ENCODE measurements at regions not wholly inside any gene's neighbourhood (a gene's known extent, or its start where the extent isn't known, plus 50 kb on each side); places are given as distances from the start of the nearest gene placed in this dataset.
A peak's percentile ranks its signal among the peaks of the same experiment; 100 is the strongest.

DNA sequence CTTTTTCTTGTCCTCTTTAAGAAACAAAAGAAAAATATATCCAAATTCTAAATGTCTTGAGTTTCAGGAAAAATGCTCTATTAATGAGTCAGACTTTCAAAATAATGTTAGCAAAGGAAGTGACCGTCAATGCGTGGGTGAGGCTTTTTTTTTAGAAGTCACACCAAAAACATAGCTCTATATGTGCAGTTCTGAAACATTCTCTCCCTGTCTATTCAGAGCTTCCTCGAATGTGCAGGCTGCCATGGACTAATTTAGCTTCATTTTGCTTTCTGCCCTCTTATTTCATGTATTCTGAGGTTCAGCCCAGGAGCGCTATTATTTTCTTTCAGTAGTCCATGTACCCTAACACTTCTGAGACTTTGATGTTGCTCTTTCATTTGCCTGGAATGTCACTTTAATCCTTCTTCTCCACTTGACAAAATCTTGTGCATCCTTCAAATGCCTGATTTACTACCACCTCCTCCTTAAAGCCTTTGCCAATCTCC, 72.5 kb upstream of the RASA1 start:
- ChIA-PET CTCF (interaction anchor here (0.7 to 1.3 kb wide), 4 partner anchors 8 to 19 kb away, joined by 3 to 4 read pairs (median 3); no protein-coding TSS in a partner anchor), POLR2A (ENCODE audit: unreplicated experiment) (no interaction called here)
- Histone ChIP-seq H2BK15ac (ENCODE audit: low read depth, low read length) (peak overlapping the region; percentile 11; the same call in 1 of the 3 replicates), H3K9me1 (ENCODE audit: insufficient read depth, low read length) (peaks cover 9% of the 10 kb centered on the region), H2BK5ac (ENCODE audit: low read depth, low read length, poor library complexity, severe bottlenecking) (peak overlapping the region; percentile 78), H2BK120ac (ENCODE audit: low read depth, low read length) (peak overlapping the region; percentile 96), H3K23ac (ENCODE audit: low read depth, low read length) (peak overlapping the region; percentile 85), H3K27me3 (ENCODE audit: control insufficient read depth, insufficient read depth, low read length) (no peaks in the 10 kb centered on the region), H2AK9ac (replicated peaks; ENCODE audit: low read depth, low read length, poor library complexity) (no peak overlapping the region), H3K27ac (ENCODE audit: insufficient read depth, low read length) (peak overlapping the region; percentile 8; the same call in 1 of the 2 replicates), H3K9me3 (ENCODE audit: control insufficient read depth, insufficient read depth, low read length) (no peaks in the 10 kb centered on the region), H3K4me2 (ENCODE audit: low read depth, low read length) (peak overlapping the region; percentile 85), H3K18ac (ENCODE audit: low read depth, low read length) (peak overlapping the region; percentile 79; the same call in 1 of the 2 replicates), H2AFZ (replicated peaks; ENCODE audit: low read length, poor library complexity) (no peak overlapping the region), H3K9ac (ENCODE audit: low read depth, low read length) (no peak overlapping the region), H3K36me3 (ENCODE audit: control insufficient read depth, insufficient read depth, low read length) (no peaks in the 10 kb centered on the region), H2AK5ac (ENCODE audit: low read depth, low read length) (peak overlapping the region; percentile 18; the same call in 1 of the 2 replicates), H3K4me1 (ENCODE audit: control insufficient read depth, insufficient read depth, low read length) (peaks cover 16% of the 10 kb centered on the region), H2BK20ac (ENCODE audit: low read depth, low read length) (peak overlapping the region; percentile 97), H3K4ac (ENCODE audit: low read depth, low read length) (peak overlapping the region; percentile 95; the same call in 1 of the 2 replicates), H3K56ac (ENCODE audit: extremely low read depth, insufficient read depth, low read length) (peak overlapping the region; percentile 20), H3K4me3 (ENCODE audit: insufficient read depth, low read depth, low read length) (no peak overlapping the region), H4K91ac (ENCODE audit: insufficient read depth, low read depth, low read length) (peak overlapping the region; percentile 14; the same call in 1 of the 2 replicates), H3K14ac (replicated peaks; ENCODE audit: low read depth, low read length) (peak overlapping the region; percentile 97), H3K79me1 (ENCODE audit: low read depth in 1 of 2, low read length in 2 of 2) (0 out of 4 replicates have a peak, but pooled peaks cover 0 to 6% of the 10 kb centered on the region in 2 experiments), H4K5ac (ENCODE audit: low read depth, low read length) (peak overlapping the region; percentile 61; the same call in 1 of the 2 replicates), H4K8ac (ENCODE audit: low read depth in 2 of 2, low read length in 2 of 2) (peak overlapping the region; percentile 46 to 92; a peak in 2 of 4 replicates), H4K20me1 (ENCODE audit: insufficient read depth, low read length) (no peaks in the 10 kb centered on the region)
- in situ Hi-C loops (cut with MboI; ENCODE audit: low sequenced_read_pairs): no loop called here
- ATAC-seq (ENCODE audit: low read depth): peak; percentile 86
- no TSS peak for BruUV-seq (replicated peaks)
- intact Hi-C loops (cut with micrococcal nuclease): loop anchor here (5.0 kb wide), 1 partner anchor 123 kb away; no protein-coding TSS in a partner anchor
- WGBS, 2 experiments (ENCODE audit: extremely low coverage in 2 of 2, insufficient read length in 1 of 2): 36% methylated on average over 2 of the region's 4 CpGs; no CpG with 5 or more reads in 1 of the 2 experiments
- dilution Hi-C loops (cut with HindIII; ENCODE audit: low sequenced_read_pairs, unreplicated experiment): no loop called here
- peak; percentile 85 for DNase-seq
- peak; percentile 55 for TF ChIP-seq FOS (IDR thresholded peaks at IDR 0.05; ENCODE audit: low read depth, low read length)
- TF ChIP-seq POLR2A (IDR thresholded peaks at IDR 0.05; ENCODE audit: low read depth, low read length): no peak
- TF ChIP-seq SMC3 (IDR thresholded peaks at IDR 0.05; ENCODE audit: low read depth, low read length): 0 out of 2 replicates have a peak, but pooled peaks have one; percentile 2
